ENCODE measurements at regions not wholly inside any gene's neighbourhood (a gene's known extent, or its start where the extent isn't known, plus 50 kb on each side); places are given as distances from the start of the nearest gene placed in this dataset.

- ATAC-seq (ENCODE audit: low FRiP score in 2 of 2) (no peak), DNase-seq (no peak)
- no peak overlapping the region for H3K27ac ChIP-seq
- no peaks in the 10 kb centered on the region for H3K4me1 ChIP-seq
- H3K27me3 ChIP-seq, result no peaks in the 10 kb centered on the region
- no peak overlapping the region for H3K4me3 ChIP-seq
- TF ChIP-seq POLR2AphosphoS5 (IDR thresholded peaks at IDR 0.05), result no peak
- no peak for TF ChIP-seq EP300 (IDR thresholded peaks at IDR 0.05)
- TF ChIP-seq CTCF (IDR thresholded peaks at IDR 0.05), result no peak
- TF ChIP-seq POLR2A (IDR thresholded peaks at IDR 0.05), result no peak
- H3K9me3 ChIP-seq, result no peaks in the 10 kb centered on the region
- H3K36me3 ChIP-seq, result no peaks in the 10 kb centered on the region
Observed at GRCh38 chr4:144499777-144500176, 146.2 kb upstream of the HHIP start.

GRCh38 chr4:144501231-144501780 is 144.7 kb upstream of the HHIP start:
- no peaks in the 10 kb centered on the region for H3K9me3 ChIP-seq
- H3K27ac ChIP-seq, result no peak overlapping the region
- WGBS, 2 donors, result 90 to 95% methylated on average over 1 of the region's 1 CpG
- no peaks in the 10 kb centered on the region for H3K4me1 ChIP-seq
- no peaks in the 10 kb centered on the region for H3K36me3 ChIP-seq
- TF ChIP-seq CTCF (IDR thresholded peaks at IDR 0.05), result no peak
- no peak for TF ChIP-seq POLR2AphosphoS5 (IDR thresholded peaks at IDR 0.05)
- TF ChIP-seq POLR2A (IDR thresholded peaks at IDR 0.05), result no peak
- TF ChIP-seq EP300 (IDR thresholded peaks at IDR 0.05), result no peak
- no peaks in the 10 kb centered on the region for H3K27me3 ChIP-seq
- H3K4me3 ChIP-seq, result no peak overlapping the region
- no peak for DNase-seq
- no peak for ATAC-seq (ENCODE audit: low FRiP score in 2 of 2)

GRCh38 chr4:144504883-144505282 is 141.1 kb upstream of the HHIP start:
- H3K36me3 ChIP-seq, result no peaks in the 10 kb centered on the region
- no peaks in the 10 kb centered on the region for H3K4me1 ChIP-seq
- WGBS, 2 donors, result 77% methylated on average over 4 of the region's 4 CpGs
- DNase-seq (no peak), ATAC-seq (ENCODE audit: low FRiP score in 2 of 2) (no peak)
- H3K9me3 ChIP-seq, result no peaks in the 10 kb centered on the region
- H3K27me3 ChIP-seq, result no peaks in the 10 kb centered on the region
- no peak overlapping the region for H3K27ac ChIP-seq
- no peak overlapping the region for H3K4me3 ChIP-seq
- TF ChIP-seq POLR2A (IDR thresholded peaks at IDR 0.05) (no peak), CTCF (IDR thresholded peaks at IDR 0.05) (no peak), POLR2AphosphoS5 (IDR thresholded peaks at IDR 0.05) (no peak), EP300 (IDR thresholded peaks at IDR 0.05) (no peak)

GRCh38 chr4:144507311-144508101 is 138.4 kb upstream of the HHIP start:
- Histone ChIP-seq H3K4me1 (no peaks in the 10 kb centered on the region), H3K27ac (no peak overlapping the region), H3K9me3 (no peaks in the 10 kb centered on the region), H3K4me3 (no peak overlapping the region), H3K27me3 (no peaks in the 10 kb centered on the region), H3K36me3 (no peaks in the 10 kb centered on the region)
- 71 to 78% methylated on average over 3 of the region's 3 CpGs for WGBS, 2 donors
- DNase-seq, result no peak
- no peak for ATAC-seq (ENCODE audit: low FRiP score in 2 of 2)
- TF ChIP-seq CTCF (IDR thresholded peaks at IDR 0.05), result no peak

Data from upper lobe of left lung (tissue), 6 donors.